ENCODE measurements at regions not wholly inside any gene's neighbourhood (a gene's known extent, or its start where the extent isn't known, plus 50 kb on each side); places are given as distances from the start of the nearest gene placed in this dataset.

DNA sequence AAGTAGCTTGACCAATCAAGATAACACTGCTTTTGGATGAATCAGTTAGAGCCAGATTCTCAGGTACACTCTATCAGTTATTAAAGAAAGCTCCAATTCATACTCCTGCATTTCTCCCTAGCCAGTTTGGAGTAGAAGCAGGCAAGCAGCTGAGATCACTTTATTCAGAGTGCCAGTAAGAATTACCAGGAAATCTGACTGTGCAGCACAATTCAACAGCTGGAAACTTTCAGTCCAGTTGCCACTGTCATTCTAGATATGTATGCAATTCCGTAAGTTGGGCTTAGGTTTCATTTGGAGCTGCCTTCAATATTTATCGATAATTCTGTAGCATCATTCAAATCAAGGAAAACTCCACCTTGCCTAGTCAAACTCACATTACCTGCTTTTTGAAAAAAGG is 2625.6 kb upstream of the PCDH20 start:
- TF ChIP-seq, protein P1, sequence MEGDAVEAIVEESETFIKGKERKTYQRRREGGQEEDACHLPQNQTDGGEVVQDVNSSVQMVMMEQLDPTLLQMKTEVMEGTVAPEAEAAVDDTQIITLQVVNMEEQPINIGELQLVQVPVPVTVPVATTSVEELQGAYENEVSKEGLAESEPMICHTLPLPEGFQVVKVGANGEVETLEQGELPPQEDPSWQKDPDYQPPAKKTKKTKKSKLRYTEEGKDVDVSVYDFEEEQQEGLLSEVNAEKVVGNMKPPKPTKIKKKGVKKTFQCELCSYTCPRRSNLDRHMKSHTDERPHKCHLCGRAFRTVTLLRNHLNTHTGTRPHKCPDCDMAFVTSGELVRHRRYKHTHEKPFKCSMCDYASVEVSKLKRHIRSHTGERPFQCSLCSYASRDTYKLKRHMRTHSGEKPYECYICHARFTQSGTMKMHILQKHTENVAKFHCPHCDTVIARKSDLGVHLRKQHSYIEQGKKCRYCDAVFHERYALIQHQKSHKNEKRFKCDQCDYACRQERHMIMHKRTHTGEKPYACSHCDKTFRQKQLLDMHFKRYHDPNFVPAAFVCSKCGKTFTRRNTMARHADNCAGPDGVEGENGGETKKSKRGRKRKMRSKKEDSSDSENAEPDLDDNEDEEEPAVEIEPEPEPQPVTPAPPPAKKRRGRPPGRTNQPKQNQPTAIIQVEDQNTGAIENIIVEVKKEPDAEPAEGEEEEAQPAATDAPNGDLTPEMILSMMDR (IDR thresholded peaks at IDR 0.05; ENCODE audit: insufficient read depth, low read length, poor library complexity, severe bottlenecking), result no peak
- TF ChIP-seq EZH2phosphoT487 (conservative IDR thresholded peaks at IDR 0.05; ENCODE audit: low read length), result no peak

Data from SU-DHL-6 (cell line).